ENCODE measurements at regions not wholly inside any gene's neighbourhood (a gene's known extent, or its start where the extent isn't known, plus 50 kb on each side); places are given as distances from the start of the nearest gene placed in this dataset.

GRCh38 chr13:34619326-34619725 is 322.7 kb upstream of the NBEA start:
- no peak for TF ChIP-seq CTCF (IDR thresholded peaks at IDR 0.05; ENCODE audit: low read depth, low read length)
- DNase-seq (ENCODE audit: low read depth in 2 of 2) = no peak
- no peak overlapping the region for H3K4me3 ChIP-seq (replicated peaks in 1 of 2; ENCODE audit: low read depth in 2 of 2, low read length in 2 of 2)

- no peak for TF ChIP-seq CTCF (IDR thresholded peaks at IDR 0.05; ENCODE audit: low read depth, low read length)
- H3K4me3 ChIP-seq (replicated peaks in 1 of 2; ENCODE audit: low read depth in 2 of 2, low read length in 2 of 2) = no peak overlapping the region
- no peak for DNase-seq (ENCODE audit: low read depth in 2 of 2)
Observed at GRCh38 chr13:34620074-34620850, 321.8 kb upstream of the NBEA start.

GRCh38 chr13:34620862-34621261 is 321.2 kb upstream of the NBEA start:
- no peak for TF ChIP-seq CTCF (IDR thresholded peaks at IDR 0.05; ENCODE audit: low read depth, low read length)
- no peak for DNase-seq (ENCODE audit: low read depth in 2 of 2)
- no peak overlapping the region for H3K4me3 ChIP-seq (replicated peaks in 1 of 2; ENCODE audit: low read depth in 2 of 2, low read length in 2 of 2)

GRCh38 chr13:34623331-34623730 is 318.7 kb upstream of the NBEA start:
- TF ChIP-seq CTCF (IDR thresholded peaks at IDR 0.05; ENCODE audit: low read depth, low read length) = no peak
- H3K4me3 ChIP-seq (replicated peaks in 1 of 2; ENCODE audit: low read depth in 2 of 2, low read length in 2 of 2) = no peak overlapping the region
- DNase-seq (ENCODE audit: low read depth in 2 of 2) = no peak

GRCh38 chr13:34627509-34628208 is 314.4 kb upstream of the NBEA start:
- no peak overlapping the region for H3K4me3 ChIP-seq (replicated peaks in 1 of 2; ENCODE audit: low read depth in 2 of 2, low read length in 2 of 2)
- TF ChIP-seq CTCF (IDR thresholded peaks at IDR 0.05; ENCODE audit: low read depth, low read length) = no peak
- no peak for DNase-seq (ENCODE audit: low read depth in 2 of 2)

GRCh38 chr13:34628209-34628682 is 313.8 kb upstream of the NBEA start:
- H3K4me3 ChIP-seq (replicated peaks in 1 of 2; ENCODE audit: low read depth in 2 of 2, low read length in 2 of 2) = no peak overlapping the region
- DNase-seq (ENCODE audit: low read depth in 2 of 2) = no peak
- TF ChIP-seq CTCF (IDR thresholded peaks at IDR 0.05; ENCODE audit: low read depth, low read length) = no peak

All from cardiac fibroblast (primary cell).